ENCODE measurements at regions not wholly inside any gene's neighbourhood (a gene's known extent, or its start where the extent isn't known, plus 50 kb on each side); places are given as distances from the start of the nearest gene placed in this dataset.

- no peaks in the 10 kb centered on the region for H3K27me3 Mint-ChIP-seq
- H3K4me3 ChIP-seq (ENCODE audit: low read length) = no peak overlapping the region
- TF ChIP-seq, protein P1, sequence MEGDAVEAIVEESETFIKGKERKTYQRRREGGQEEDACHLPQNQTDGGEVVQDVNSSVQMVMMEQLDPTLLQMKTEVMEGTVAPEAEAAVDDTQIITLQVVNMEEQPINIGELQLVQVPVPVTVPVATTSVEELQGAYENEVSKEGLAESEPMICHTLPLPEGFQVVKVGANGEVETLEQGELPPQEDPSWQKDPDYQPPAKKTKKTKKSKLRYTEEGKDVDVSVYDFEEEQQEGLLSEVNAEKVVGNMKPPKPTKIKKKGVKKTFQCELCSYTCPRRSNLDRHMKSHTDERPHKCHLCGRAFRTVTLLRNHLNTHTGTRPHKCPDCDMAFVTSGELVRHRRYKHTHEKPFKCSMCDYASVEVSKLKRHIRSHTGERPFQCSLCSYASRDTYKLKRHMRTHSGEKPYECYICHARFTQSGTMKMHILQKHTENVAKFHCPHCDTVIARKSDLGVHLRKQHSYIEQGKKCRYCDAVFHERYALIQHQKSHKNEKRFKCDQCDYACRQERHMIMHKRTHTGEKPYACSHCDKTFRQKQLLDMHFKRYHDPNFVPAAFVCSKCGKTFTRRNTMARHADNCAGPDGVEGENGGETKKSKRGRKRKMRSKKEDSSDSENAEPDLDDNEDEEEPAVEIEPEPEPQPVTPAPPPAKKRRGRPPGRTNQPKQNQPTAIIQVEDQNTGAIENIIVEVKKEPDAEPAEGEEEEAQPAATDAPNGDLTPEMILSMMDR (IDR thresholded peaks at IDR 0.05) = no peak
- H3K4me3 Mint-ChIP-seq = no peak overlapping the region
- H3K27ac ChIP-seq (ENCODE audit: low read depth in 1 of 2, low read length in 2 of 2) = no peak overlapping the region
- no peaks in the 10 kb centered on the region for H3K27me3 ChIP-seq (ENCODE audit: control insufficient read depth in 1 of 2, insufficient read depth in 2 of 2, low read length in 2 of 2)
- H3K4me1 Mint-ChIP-seq (ENCODE audit: low read depth) = no peaks in the 10 kb centered on the region
- DNase-seq (no peak), ATAC-seq (ENCODE audit: poor library complexity) (no peak)
- no peaks in the 10 kb centered on the region for H3K9me3 ChIP-seq (ENCODE audit: control insufficient read depth in 1 of 2, insufficient read depth in 1 of 2, low read length in 2 of 2)
- no peaks in the 10 kb centered on the region for H3K36me3 Mint-ChIP-seq (ENCODE audit: low read depth)
- H3K9me3 Mint-ChIP-seq = no peaks in the 10 kb centered on the region
- ChIA-PET CTCF (no interaction called here), POLR2A (no interaction called here)
- H3K36me3 ChIP-seq (ENCODE audit: insufficient read depth, low read length) = no peaks in the 10 kb centered on the region
- intact Hi-C loops (cut with DNase I, micrococcal nuclease) = no loop called here
- no peak overlapping the region for H3K27ac Mint-ChIP-seq
- H3K4me1 ChIP-seq (ENCODE audit: insufficient read depth, low read length) = no peaks in the 10 kb centered on the region
Measured at GRCh38 chr1:245096311-245097066, 58.3 kb upstream of the KIF26B start.

DNA sequence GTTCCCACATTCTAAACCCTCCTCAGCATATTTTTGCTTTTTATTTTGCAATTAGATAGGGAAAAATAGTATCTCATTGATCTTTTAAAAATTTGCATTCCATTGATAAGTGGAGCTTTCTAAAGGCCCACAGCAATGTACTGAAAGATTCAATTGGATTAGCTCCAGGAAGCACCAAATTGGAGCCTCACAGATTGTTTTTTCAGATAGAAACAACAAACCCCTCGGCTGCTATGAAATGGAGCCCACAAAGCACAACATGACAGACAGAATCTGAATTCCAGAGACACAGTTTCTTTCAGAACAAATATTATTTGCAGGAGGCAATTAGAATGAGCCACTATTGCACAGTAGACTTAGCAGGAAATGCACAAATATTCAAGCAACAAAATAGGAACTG lies 58.9 kb upstream of the KIF26B start:
- Mint-ChIP-seq H3K27me3 (no peaks in the 10 kb centered on the region), H3K36me3 (ENCODE audit: low read depth) (no peaks in the 10 kb centered on the region), H3K9me3 (no peaks in the 10 kb centered on the region), H3K4me3 (no peak overlapping the region), H3K27ac (no peak overlapping the region), H3K4me1 (ENCODE audit: low read depth) (no peaks in the 10 kb centered on the region)
- H3K27me3 ChIP-seq (ENCODE audit: control insufficient read depth in 1 of 2, insufficient read depth in 2 of 2, low read length in 2 of 2) = no peaks in the 10 kb centered on the region
- no peaks in the 10 kb centered on the region for H3K36me3 ChIP-seq (ENCODE audit: insufficient read depth, low read length)
- no peak overlapping the region for H3K4me3 ChIP-seq (ENCODE audit: low read length)
- DNase-seq (no peak), ATAC-seq (ENCODE audit: poor library complexity) (no peak)
- TF ChIP-seq, protein P1 (IDR thresholded peaks at IDR 0.05) = no peak
- H3K27ac ChIP-seq (ENCODE audit: low read depth in 1 of 2, low read length in 2 of 2) = no peak overlapping the region
- no peaks in the 10 kb centered on the region for H3K4me1 ChIP-seq (ENCODE audit: insufficient read depth, low read length)
- POLR2A ChIA-PET = no interaction called here
- no peaks in the 10 kb centered on the region for H3K9me3 ChIP-seq (ENCODE audit: control insufficient read depth in 1 of 2, insufficient read depth in 1 of 2, low read length in 2 of 2)
- intact Hi-C loops (cut with DNase I, micrococcal nuclease) = no loop called here
- CTCF ChIA-PET = no interaction called here

GRCh38 chr1:245094954-245095353 lies 59.8 kb upstream of the KIF26B start:
- Mint-ChIP-seq H3K27ac (no peak overlapping the region), H3K27me3 (no peaks in the 10 kb centered on the region), H3K4me1 (ENCODE audit: low read depth) (no peaks in the 10 kb centered on the region), H3K9me3 (no peaks in the 10 kb centered on the region), H3K4me3 (no peak overlapping the region), H3K36me3 (ENCODE audit: low read depth) (no peaks in the 10 kb centered on the region)
- DNase-seq = no peak
- H3K27me3 ChIP-seq (ENCODE audit: control insufficient read depth in 1 of 2, insufficient read depth in 2 of 2, low read length in 2 of 2) = no peaks in the 10 kb centered on the region
- CTCF ChIA-PET = no interaction called here
- POLR2A ChIA-PET = no interaction called here
- no peak overlapping the region for H3K4me3 ChIP-seq (ENCODE audit: low read length)
- intact Hi-C loops (cut with DNase I, micrococcal nuclease) = no loop called here
- TF ChIP-seq, protein P1 (IDR thresholded peaks at IDR 0.05) = no peak
- no peaks in the 10 kb centered on the region for H3K9me3 ChIP-seq (ENCODE audit: control insufficient read depth in 1 of 2, insufficient read depth in 1 of 2, low read length in 2 of 2)
- no peak overlapping the region for H3K27ac ChIP-seq (ENCODE audit: low read depth in 1 of 2, low read length in 2 of 2)
- no peaks in the 10 kb centered on the region for H3K36me3 ChIP-seq (ENCODE audit: insufficient read depth, low read length)
- no peaks in the 10 kb centered on the region for H3K4me1 ChIP-seq (ENCODE audit: insufficient read depth, low read length)
- ATAC-seq (ENCODE audit: poor library complexity) = no peak
